ENCODE measurements at regions not wholly inside any gene's neighbourhood (a gene's known extent, or its start where the extent isn't known, plus 50 kb on each side); places are given as distances from the start of the nearest gene placed in this dataset.

DNA sequence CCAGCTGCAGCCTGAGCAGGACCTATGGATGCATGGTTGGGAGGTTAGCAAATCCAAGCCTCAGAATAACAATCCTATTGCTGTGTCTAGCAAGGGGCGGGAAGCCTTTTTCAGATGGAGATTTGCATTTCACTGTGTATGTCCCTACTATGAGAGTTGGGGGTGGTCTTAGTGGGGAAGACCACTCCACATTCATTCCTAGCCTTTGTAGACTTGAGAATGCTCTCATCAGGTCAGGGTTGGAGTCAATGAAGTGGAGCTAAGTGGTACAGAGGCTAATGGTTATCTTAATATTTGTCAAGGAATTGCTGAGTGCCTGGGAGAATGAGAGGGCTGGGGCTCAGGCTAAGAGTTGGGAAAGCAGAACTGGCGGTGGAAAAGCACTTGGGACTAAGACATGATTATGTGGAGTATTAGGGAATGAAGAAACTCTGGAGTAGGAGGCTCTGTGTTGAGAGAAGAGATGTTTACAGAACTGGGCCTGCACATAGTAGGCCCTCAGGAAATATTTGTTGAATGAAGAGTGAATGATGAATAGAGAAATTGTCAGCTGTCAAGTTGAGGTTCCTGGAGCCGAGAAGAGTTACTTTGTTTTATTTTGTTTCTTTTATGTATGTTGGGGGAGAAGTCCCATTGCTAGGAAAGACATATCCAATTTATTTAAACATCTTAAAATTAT is 175.5 kb upstream of the SPRY4 start:
- intact Hi-C loops (cut with DNase I): no loop called here
- no peak overlapping the region for H3K4me3 ChIP-seq
- ATAC-seq: no peak

DNA sequence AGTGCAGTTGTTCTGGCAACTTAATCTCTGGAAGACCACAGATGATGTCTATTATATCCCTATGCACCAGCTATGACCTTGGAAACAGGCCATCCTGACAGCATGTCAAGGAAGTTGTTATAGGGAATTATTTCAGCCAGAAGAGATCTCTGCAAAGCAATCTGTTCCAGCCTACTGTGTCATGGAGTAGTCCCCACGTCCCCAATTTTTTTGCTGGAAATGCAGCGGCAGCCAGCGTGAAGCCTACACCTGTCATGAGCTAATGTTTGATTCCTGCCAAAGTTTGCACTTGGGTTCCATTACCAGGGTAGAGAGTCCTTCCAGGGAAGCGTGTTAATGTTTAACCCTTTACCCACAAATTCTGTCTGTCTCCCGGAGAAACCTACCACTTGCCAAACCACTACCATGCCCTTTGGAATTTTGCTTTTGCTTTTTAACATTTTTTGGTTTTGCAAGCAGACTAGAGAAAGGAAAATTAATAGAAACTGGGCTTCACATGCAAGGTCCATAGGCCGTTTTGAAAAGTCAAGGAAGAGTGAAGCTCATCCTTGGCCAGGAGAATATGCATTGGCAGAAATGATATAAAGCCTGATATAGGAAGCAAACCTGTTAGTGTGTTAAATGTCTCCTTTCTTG is 174.9 kb upstream of the SPRY4 start:
- ATAC-seq (peak; percentile 27), DNase-seq (no peak)
- H3K4me1 ChIP-seq: no peaks in the 10 kb centered on the region
- no peak overlapping the region for H3K27ac ChIP-seq
- no peaks in the 10 kb centered on the region for H3K27me3 ChIP-seq
- intact Hi-C loops (cut with DNase I): no loop called here
- H3K9me3 ChIP-seq: no peaks in the 10 kb centered on the region
- no peaks in the 10 kb centered on the region for H3K36me3 ChIP-seq
- no peak overlapping the region for H3K4me3 ChIP-seq
- TF ChIP-seq, protein P1, sequence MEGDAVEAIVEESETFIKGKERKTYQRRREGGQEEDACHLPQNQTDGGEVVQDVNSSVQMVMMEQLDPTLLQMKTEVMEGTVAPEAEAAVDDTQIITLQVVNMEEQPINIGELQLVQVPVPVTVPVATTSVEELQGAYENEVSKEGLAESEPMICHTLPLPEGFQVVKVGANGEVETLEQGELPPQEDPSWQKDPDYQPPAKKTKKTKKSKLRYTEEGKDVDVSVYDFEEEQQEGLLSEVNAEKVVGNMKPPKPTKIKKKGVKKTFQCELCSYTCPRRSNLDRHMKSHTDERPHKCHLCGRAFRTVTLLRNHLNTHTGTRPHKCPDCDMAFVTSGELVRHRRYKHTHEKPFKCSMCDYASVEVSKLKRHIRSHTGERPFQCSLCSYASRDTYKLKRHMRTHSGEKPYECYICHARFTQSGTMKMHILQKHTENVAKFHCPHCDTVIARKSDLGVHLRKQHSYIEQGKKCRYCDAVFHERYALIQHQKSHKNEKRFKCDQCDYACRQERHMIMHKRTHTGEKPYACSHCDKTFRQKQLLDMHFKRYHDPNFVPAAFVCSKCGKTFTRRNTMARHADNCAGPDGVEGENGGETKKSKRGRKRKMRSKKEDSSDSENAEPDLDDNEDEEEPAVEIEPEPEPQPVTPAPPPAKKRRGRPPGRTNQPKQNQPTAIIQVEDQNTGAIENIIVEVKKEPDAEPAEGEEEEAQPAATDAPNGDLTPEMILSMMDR (IDR thresholded peaks at IDR 0.05): no peak

More for the DNA sequence above, 175.5 kb upstream of the SPRY4 start:
- H3K27me3 ChIP-seq: no peaks in the 10 kb centered on the region
- TF ChIP-seq, protein P1 (IDR thresholded peaks at IDR 0.05): no peak
- no peaks in the 10 kb centered on the region for H3K36me3 ChIP-seq
- no peaks in the 10 kb centered on the region for H3K9me3 ChIP-seq
- no peak overlapping the region for H3K27ac ChIP-seq
- no peaks in the 10 kb centered on the region for H3K4me1 ChIP-seq
- DNase-seq: no peak

DNA sequence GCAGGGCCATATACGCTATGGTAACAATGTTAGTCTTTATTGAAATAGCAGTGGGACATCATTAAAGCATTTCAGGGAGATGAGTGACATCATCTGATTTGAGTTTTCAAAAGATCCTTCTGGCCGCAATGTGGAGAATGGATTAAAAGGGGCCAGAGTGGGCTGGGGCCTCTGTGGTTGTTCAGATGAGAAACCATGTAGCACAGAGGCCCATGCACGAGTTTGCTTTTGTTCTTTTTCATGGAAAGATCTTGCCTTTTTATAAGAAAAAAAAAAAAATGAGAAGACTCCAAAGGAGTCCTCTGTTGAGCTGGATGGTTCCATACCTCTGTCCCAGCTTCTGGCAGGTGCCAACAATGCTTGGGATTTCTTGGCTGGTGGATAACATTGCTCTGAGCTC is 173.5 kb upstream of the SPRY4 start:
- H3K4me1 ChIP-seq: peaks cover 2% of the 10 kb centered on the region
- TF ChIP-seq, protein P1 (IDR thresholded peaks at IDR 0.05): no peak

DNA sequence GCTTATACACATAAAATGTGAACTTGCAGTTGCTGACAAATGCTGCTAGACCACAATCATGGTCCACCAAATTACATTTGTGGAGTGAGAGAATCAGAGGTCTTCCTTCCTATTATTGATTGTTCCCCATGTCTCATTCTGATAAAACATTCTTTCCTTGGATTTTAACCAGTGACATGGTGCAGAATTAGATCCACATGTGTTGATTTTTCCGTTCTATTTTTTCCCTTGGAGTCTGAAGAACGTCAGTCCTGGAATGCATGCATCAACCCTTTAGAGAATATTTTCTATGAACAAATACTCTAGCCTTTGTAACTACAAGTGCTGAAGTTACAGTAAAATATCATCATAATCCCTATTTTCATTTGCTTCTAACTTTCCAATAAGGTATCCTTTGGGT is 170.7 kb upstream of the SPRY4 start:
- TF ChIP-seq, protein P1 (IDR thresholded peaks at IDR 0.05): no peak
- Histone ChIP-seq H3K27me3 (no peaks in the 10 kb centered on the region), H3K9me3 (no peaks in the 10 kb centered on the region), H3K36me3 (no peaks in the 10 kb centered on the region), H3K4me1 (peaks cover 10% of the 10 kb centered on the region), H3K4me3 (no peak overlapping the region), H3K27ac (no peak overlapping the region)
- DNase-seq: no peak
- ATAC-seq: no peak
- intact Hi-C loops (cut with DNase I): no loop called here

More for the DNA sequence above, 173.5 kb upstream of the SPRY4 start:
- Histone ChIP-seq H3K27me3 (no peaks in the 10 kb centered on the region), H3K9me3 (no peaks in the 10 kb centered on the region), H3K36me3 (no peaks in the 10 kb centered on the region), H3K27ac (no peak overlapping the region), H3K4me3 (no peak overlapping the region)
- no peak for ATAC-seq
- DNase-seq: no peak
- intact Hi-C loops (cut with DNase I): no loop called here

DNA sequence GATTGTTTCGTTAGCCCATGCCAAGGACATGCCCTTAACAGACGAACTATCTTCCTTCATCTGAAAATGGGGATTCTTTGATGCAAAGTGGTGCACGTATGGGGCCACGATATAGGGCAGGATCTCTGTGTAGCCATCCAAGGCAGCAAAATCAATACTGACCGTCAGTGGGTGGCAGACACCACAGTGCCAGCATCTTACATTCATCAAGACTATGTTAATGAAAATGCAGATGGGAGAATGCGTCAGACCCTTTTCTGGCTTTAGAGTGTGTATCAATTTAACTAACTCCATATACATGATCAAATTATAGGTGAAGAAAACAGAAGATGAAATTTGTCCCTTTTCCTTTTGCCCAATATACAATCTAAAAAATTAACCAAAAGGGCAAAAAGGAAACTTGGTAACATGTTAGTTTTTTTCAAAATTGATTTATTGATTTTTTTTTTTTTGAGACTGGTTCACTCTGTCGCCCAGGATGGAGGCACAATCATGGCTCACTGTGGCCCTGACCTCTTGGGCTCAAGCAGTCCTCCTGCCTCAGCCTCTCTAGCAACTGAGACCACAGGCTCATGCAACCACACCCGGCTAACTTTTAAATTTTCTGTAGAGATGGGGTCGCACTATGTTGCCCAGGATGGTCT is 169.2 kb upstream of the SPRY4 start:
- Histone ChIP-seq H3K27me3 (no peaks in the 10 kb centered on the region), H3K4me3 (no peak overlapping the region), H3K27ac (no peak overlapping the region), H3K4me1 (peaks cover 10% of the 10 kb centered on the region), H3K9me3 (no peaks in the 10 kb centered on the region), H3K36me3 (no peaks in the 10 kb centered on the region)
- ATAC-seq (no peak), DNase-seq (no peak)
- intact Hi-C loops (cut with DNase I): no loop called here
- TF ChIP-seq, protein P1 (IDR thresholded peaks at IDR 0.05): no peak

All from upper lobe of right lung (tissue), 1 donor.